Stimulated activated CD4-positive, alpha-beta T cell treated with anti-CD3 and anti-CD28 coated beads, TNF-alpha, amount 100 ng/mL, for 1 hour (primary cell): ENCODE measurements at regions not wholly inside any gene's neighbourhood (a gene's known extent, or its start where the extent isn't known, plus 50 kb on each side); places are given as distances from the start of the nearest gene placed in this dataset.

Experiments
- DNase-seq, 3 donors: peaks; one replicate each; pipeline ENCODE4 v3.0.0-alpha.2; 2020; ENCODE audit warnings: low read depth in 3 of 3, low spot score in 1 of 3

GRCh38 chr3:28890373-28890772 lies 390.5 kb upstream of the RBMS3 start:
- no peak for DNase-seq

- no peak for DNase-seq
Measured at GRCh38 chr3:28891485-28891884, 389.4 kb upstream of the RBMS3 start.

GRCh38 chr3:28900301-28900700 lies 380.6 kb upstream of the RBMS3 start:
- DNase-seq, result no peak

GRCh38 chr3:28901018-28901417 lies 379.9 kb upstream of the RBMS3 start:
- DNase-seq, result no peak

- DNase-seq, result no peak
Measured at GRCh38 chr3:28903171-28903601, 377.7 kb upstream of the RBMS3 start.

- no peak for DNase-seq
Measured at GRCh38 chr3:28905798-28906197, 375.1 kb upstream of the RBMS3 start.

GRCh38 chr3:28906561-28907310 lies 374.1 kb upstream of the RBMS3 start:
- DNase-seq, result no peak

GRCh38 chr3:28907616-28908015 lies 373.3 kb upstream of the RBMS3 start:
- no peak for DNase-seq

GRCh38 chr3:28912120-28912885 lies 368.6 kb upstream of the RBMS3 start:
- DNase-seq, result no peak

GRCh38 chr3:28915741-28916500 lies 364.9 kb upstream of the RBMS3 start:
- no peak for DNase-seq

- DNase-seq, result no peak
Measured at GRCh38 chr3:28916713-28917499, 364.0 kb upstream of the RBMS3 start.

GRCh38 chr3:28917895-28918475 lies 362.9 kb upstream of the RBMS3 start:
- no peak for DNase-seq

- DNase-seq, result no peak
Measured at GRCh38 chr3:28922376-28922775, 358.5 kb upstream of the RBMS3 start.

GRCh38 chr3:28923994-28924393 lies 356.9 kb upstream of the RBMS3 start:
- no peak for DNase-seq

GRCh38 chr3:28924744-28925360 lies 356.0 kb upstream of the RBMS3 start:
- DNase-seq, result no peak

GRCh38 chr3:28933337-28933736 lies 347.5 kb upstream of the RBMS3 start:
- DNase-seq, result no peak

GRCh38 chr3:28934126-28934813 lies 346.6 kb upstream of the RBMS3 start:
- DNase-seq, result no peak

- DNase-seq, result no peak
Measured at GRCh38 chr3:28935146-28935545, 345.7 kb upstream of the RBMS3 start.

GRCh38 chr3:28936154-28936553 lies 344.7 kb upstream of the RBMS3 start:
- no peak for DNase-seq

- DNase-seq, result no peak
Measured at GRCh38 chr3:28940530-28940929, 340.3 kb upstream of the RBMS3 start.
